IPS-20b (cell line): ENCODE measurements at regions not wholly inside any gene's neighbourhood (a gene's known extent, or its start where the extent isn't known, plus 50 kb on each side); places are given as distances from the start of the nearest gene placed in this dataset.
"Not testable (repeated sequence)": the region's sequence is repeated elsewhere in the genome, so short reads cannot be mapped to it uniquely, and the experiment has no call there.

Experiments used
- H3K27ac ChIP-seq: one replicate; pipeline ENCODE4 v1.5.1; 2013; ENCODE audit warnings: low read length
- H3K27me3 ChIP-seq: 2 replicates; pipeline ENCODE4 v1.6.1; 2013; ENCODE audit warnings: mild to moderate bottlenecking, low read length, inconsistent platforms; ENCODE audit not compliant: insufficient read depth
- H3K36me3 ChIP-seq: 2 replicates; pipeline ENCODE4 v1.6.1; 2013; ENCODE audit warnings: low read depth, mild to moderate bottlenecking, inconsistent platforms, low read length, moderate library complexity; ENCODE audit not compliant: insufficient read depth
- H3K4me1 ChIP-seq: 2 replicates; pipeline ENCODE4 v1.6.1; 2013; ENCODE audit warnings: mild to moderate bottlenecking, control low read depth, inconsistent platforms, low read length, moderate library complexity; ENCODE audit not compliant: insufficient read depth
- H3K4me3 ChIP-seq: 2 replicates; pipeline ENCODE4 v1.5.1; 2013; ENCODE audit warnings: mild to moderate bottlenecking, low read length, inconsistent platforms
- H3K9ac ChIP-seq: 2 replicates; pipeline ENCODE4 v1.6.1; 2013; ENCODE audit warnings: low read depth, mild to moderate bottlenecking, inconsistent platforms, low read length, moderate library complexity
- H3K9me3 ChIP-seq: 2 replicates; pipeline ENCODE4 v1.6.1; 2013; ENCODE audit warnings: mild to moderate bottlenecking, low read depth, low read length, inconsistent platforms; ENCODE audit not compliant: insufficient read depth

DNA sequence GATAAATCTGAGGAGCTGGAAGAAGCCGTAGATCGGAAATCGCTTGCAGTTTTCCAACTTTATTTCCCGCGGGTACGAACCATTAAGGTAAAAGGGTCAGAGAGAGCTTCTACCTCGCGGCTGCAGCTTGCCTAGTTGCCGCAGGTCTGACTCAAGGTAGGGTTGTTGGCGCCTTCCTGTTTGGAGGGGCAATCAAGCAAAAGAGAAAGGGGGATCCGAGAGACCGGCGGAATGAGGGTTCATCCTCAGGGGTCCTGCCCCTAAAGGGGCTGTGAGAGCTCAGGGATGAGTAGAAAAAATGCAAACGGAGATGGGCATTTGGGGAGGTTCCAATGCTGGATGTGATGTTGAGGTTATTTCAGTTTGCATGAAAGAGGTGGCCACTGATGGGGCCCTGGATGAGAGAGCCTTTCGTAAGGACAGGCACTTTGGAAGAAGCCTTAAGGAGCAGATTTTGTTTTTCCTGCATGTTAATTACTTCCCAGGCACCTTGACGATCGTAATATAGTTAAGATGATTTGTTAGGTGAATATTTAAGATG is 265.4 kb downstream of the CGGBP1 start:
- peak overlapping the region; percentile 73 for H3K4me3 ChIP-seq
- no peaks in the 10 kb centered on the region for H3K36me3 ChIP-seq
- H3K4me1 ChIP-seq = no peaks in the 10 kb centered on the region; the same call in 1 of the 2 replicates
- H3K9ac ChIP-seq = peak overlapping the region; percentile 60; the same call in 1 of the 2 replicates
- no peak overlapping the region for H3K27ac ChIP-seq
- no peaks in the 10 kb centered on the region for H3K9me3 ChIP-seq
- H3K27me3 ChIP-seq = peaks cover 35% of the 10 kb centered on the region

DNA sequence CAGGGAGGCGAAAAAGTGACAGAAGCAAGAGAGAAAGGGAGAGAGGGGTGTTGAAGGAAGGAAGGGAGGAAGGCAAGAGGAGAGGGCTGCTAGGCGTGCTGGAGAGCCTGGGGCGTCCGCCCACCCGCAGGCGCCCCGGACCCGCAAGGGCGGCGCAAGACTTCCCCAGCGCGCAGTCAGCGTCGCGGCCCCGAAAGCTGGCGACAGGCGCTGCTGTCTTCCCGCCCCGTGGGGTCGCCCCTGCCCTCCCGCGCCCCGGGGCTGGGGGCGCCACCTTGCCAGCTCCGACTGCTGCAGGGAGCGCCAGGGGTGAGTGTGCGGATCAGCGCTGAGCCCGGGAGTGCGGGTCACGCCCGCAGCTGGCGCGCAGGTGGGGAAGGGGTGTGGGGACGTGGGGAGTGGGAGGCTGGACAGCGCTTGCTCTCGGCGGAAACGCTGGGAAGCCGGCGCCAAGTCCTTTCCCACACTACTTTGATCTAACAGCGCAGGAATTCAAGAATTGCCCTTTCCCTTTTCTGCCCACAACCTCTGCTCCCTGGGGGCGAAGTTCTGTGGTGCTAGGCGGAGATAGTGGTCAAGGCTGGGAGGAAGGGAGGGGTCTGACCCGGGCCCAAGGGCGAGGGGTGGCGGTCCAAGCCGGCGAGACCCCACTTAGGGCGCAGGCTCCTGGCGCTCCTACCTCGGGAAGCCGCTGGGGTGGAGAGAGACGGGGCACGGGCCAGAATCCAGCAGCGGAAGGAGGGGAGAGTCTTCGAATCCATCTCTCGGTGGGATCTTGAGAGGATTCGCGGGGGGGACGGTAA is 266.1 kb downstream of the CGGBP1 start, which contains the start of gene HTR1F:
HTR1F (plus strand) TSS at position 173 of the 803 bp plus-strand sequence.
- Histone ChIP-seq H3K9me3 (no peaks in the 10 kb centered on the region), H3K27ac (no peak within 1 kb of the TSS), H3K27me3 (peaks cover 35% of the 10 kb centered on the region), H3K4me1 (no peaks in the 10 kb centered on the region; the same call in 1 of the 2 replicates), H3K4me3 (peak within 1 kb of the TSS; percentile 73), H3K9ac (peak within 1 kb of the TSS; percentile 60; the same call in 1 of the 2 replicates), H3K36me3 (no peaks in the 10 kb centered on the region)

DNA sequence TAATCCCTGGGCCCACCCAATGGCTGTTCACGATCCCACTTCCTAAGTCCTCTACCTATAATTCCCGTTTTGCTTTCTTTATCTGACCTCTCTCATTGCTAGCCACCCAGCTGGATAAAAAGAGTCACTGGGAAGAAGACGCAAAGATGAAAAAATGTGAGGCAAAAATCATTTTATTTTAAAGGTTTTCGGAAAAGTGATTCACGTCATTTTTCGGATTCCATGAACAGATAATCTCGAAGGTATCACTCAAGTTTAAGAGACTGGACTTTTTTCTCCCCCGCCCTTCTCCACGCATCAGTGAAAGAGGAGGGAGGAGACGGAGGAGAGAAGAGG is 266.6 kb downstream of the CGGBP1 start:
- H3K27me3 ChIP-seq = peaks cover 35% of the 10 kb centered on the region
- no peaks in the 10 kb centered on the region; the same call in 1 of the 2 replicates for H3K4me1 ChIP-seq
- H3K4me3 ChIP-seq = peak overlapping the region; percentile 73
- no peaks in the 10 kb centered on the region for H3K9me3 ChIP-seq
- H3K27ac ChIP-seq = no peak overlapping the region
- H3K36me3 ChIP-seq = no peaks in the 10 kb centered on the region
- peak overlapping the region; percentile 60; the same call in 1 of the 2 replicates for H3K9ac ChIP-seq

DNA sequence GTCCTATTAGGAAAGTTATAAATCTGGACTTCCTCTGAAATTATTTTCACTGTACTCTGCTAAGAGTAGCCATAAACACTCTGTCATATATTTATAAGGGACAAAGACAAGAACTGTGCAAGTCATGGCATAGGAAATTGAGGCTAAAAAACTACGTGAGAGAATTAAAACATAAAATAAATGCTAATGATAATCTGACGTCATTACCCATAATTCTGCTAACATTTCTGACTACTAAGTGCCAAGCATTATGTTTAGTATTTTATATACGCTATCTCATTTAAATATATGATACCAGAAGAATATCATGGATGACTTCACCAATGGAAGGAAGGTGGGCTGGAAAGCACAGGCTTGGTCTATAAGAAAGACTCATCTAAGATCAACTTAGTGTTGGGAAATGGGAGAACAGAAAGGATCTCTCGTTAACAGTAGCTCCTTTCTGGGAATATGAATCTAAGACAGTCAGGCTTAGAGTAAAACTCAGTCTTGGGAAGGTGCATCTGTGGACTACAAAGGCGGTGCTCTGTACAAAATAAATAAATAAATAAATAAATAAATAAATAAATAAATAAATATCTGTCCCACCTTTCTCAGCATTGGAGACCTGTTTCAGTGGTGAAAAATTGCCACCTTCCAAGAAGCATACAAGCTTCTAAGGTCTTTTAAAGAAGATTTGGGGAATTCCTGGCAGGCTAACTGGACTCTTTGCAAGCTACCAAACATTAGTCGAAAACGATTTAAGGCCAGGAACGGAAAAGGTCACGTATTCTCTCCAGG is 267.4 kb downstream of the CGGBP1 start:
- H3K4me3 ChIP-seq = 0 out of 2 replicates have a peak overlapping the region, but pooled peaks have one; percentile 73
- no peak overlapping the region for H3K9ac ChIP-seq
- H3K27me3 ChIP-seq = peaks cover 35% of the 10 kb centered on the region
- no peaks in the 10 kb centered on the region for H3K36me3 ChIP-seq
- H3K27ac ChIP-seq = no peak overlapping the region
- H3K9me3 ChIP-seq = no peaks in the 10 kb centered on the region
- no peaks in the 10 kb centered on the region; the same call in 1 of the 2 replicates for H3K4me1 ChIP-seq

DNA sequence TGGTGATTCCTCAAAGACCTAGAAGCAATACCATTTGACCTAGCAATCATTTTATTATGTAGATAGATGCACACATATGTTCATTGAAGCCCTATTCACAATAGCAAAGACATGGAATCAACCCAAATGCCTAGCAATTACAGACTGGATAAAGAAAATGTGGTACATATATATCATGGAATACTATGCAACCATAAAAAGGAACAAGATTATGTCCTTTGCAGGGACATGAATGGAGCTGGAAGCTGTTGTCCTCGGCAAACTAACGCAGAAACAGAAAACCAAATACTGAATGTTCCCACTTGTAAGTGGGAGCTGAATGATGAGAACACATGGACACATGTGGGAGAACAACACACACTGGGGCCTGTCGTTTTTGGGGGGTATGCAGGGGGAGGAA is 269.8 kb downstream of the CGGBP1 start:
- not testable (repeated sequence) for H3K9me3 ChIP-seq, H3K4me3 ChIP-seq, H3K27ac ChIP-seq, H3K9ac ChIP-seq, H3K4me1 ChIP-seq, H3K36me3 ChIP-seq
- H3K27me3 ChIP-seq = peaks cover 29% of the 10 kb centered on the region

DNA sequence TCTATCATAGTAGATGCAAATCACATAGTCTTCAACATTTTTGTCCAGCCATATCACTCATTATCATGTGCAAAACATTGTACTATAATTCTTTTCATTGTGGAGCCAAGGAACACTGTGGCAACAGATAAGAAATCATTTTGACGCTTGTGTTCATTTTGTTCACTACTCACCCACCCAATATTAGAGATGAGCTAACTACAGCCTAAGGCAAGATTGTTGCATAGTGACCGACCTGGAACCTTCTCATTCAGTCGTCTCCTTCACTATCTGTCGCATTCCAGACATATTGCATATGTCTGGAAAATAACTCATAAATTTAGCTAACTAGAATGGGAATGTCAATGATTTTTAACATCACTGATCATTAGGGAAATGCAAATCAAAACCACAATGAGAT is 270.3 kb downstream of the CGGBP1 start:
- Histone ChIP-seq H3K36me3 (no peaks in the 10 kb centered on the region), H3K9me3 (no peaks in the 10 kb centered on the region), H3K27me3 (peaks cover 24% of the 10 kb centered on the region), H3K9ac (no peak overlapping the region), H3K4me1 (no peaks in the 10 kb centered on the region; the same call in 1 of the 2 replicates), H3K27ac (no peak overlapping the region), H3K4me3 (no peak overlapping the region)

DNA sequence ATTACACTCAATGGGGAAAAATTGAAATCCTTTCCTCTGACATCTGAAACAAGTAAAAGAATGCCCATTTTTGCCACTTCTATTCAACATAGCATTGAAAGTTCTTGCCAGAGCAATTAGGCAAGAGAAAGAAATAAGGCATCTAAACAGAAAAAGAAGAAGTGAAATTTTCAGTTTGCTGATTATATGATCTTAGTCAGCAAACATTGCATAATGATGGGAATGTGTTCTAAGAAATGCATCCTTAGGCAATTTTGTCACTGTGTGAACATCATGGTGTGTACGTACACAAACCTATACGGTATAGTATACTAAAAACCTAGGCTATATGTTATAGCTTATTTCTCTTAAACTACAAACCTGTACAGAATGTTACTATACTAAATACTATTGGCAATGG is 278.0 kb downstream of the CGGBP1 start:
- Histone ChIP-seq H3K4me3 (no peak overlapping the region), H3K27me3 (no peaks in the 10 kb centered on the region), H3K9ac (no peak overlapping the region), H3K9me3 (no peaks in the 10 kb centered on the region), H3K36me3 (no peaks in the 10 kb centered on the region), H3K27ac (no peak overlapping the region), H3K4me1 (no peaks in the 10 kb centered on the region)

DNA sequence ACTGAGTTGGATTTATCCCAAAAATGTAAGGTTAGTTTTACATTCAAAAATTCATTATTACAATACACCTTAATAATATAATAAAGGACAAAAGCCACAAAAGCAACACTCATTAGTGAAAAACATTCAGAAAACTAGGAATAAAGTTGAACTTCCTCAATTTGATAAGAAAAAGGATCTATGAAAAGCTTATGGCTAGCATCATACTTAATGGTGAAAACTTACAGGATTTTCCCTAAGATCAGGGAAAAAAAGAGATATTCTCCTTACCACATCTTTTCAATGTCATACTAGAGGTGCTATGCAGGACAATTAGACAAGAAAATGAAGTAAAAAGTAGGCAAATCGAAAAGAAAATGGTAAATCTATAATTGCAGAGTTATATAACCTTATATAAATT is 279.9 kb downstream of the CGGBP1 start:
- Histone ChIP-seq H3K27me3 (no peaks in the 10 kb centered on the region), H3K9ac (no peak overlapping the region)

DNA sequence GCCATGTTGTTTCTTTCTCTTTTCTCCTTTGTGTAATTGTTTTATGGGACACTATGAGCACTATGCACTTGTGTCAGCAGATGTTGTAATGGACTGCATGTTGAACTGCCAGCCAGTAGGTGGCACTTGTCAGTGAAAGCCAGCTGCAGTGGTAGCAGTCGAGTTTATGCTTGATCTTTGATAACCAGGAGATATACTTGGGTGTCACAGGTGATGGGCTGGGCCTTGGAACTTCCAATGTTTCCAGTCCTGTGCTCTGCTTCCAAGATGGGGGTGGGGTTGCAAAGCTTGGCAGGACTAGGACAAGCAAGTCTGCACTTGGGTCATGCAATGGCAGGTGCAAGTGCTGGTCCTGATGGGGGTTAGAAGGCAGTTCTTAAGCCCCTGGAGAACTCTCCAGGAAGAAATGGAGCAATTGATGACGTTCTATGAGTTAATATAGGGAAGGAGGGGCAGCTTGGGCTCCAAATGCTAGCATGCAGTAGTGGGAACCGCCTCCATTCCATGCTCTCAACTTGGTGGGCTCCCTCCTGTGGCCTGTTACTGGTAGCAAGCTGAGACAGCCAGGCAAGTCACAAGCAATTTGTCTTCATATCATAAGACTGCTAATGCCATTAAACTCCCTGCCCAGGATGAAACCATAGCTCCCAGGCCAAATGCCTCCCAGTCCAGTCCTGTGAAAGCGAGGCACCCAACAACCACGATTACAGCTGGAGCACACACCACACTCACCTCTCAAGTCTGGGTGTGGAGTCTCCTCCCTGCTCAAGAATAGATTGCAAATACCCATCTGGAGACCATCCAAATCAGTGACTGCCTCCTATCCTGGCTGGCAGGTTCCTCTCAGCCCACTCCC is 287.2 kb downstream of the CGGBP1 start:
- Histone ChIP-seq H3K27ac (no peak overlapping the region), H3K4me1 (no peaks in the 10 kb centered on the region), H3K9me3 (no peaks in the 10 kb centered on the region), H3K36me3 (no peaks in the 10 kb centered on the region), H3K9ac (no peak overlapping the region), H3K27me3 (no peaks in the 10 kb centered on the region), H3K4me3 (no peak overlapping the region)

More for the DNA sequence above, 279.9 kb downstream of the CGGBP1 start:
- H3K27ac ChIP-seq = no peak overlapping the region
- H3K36me3 ChIP-seq = no peaks in the 10 kb centered on the region
- no peaks in the 10 kb centered on the region for H3K4me1 ChIP-seq
- H3K4me3 ChIP-seq = no peak overlapping the region
- no peaks in the 10 kb centered on the region for H3K9me3 ChIP-seq

DNA sequence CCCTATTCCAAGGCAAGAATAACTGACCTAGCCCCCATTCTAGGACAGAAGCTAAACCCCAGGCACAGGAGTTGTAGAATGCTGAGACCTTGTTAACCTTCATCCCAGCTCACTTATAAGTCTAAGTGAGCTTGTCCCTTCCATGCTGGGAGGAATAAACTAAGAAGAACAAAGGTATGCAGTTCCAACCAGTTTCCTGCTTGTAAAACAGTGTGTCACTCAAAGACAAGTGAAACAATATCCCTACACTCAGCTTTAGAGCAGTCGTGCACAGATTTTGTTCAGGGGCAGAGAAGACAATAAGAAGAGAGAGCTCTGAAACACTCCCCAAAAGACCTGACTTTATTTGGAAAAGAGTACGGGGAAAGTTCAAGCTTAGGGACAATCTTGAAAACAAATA is 292.1 kb downstream of the CGGBP1 start:
- H3K9me3 ChIP-seq = no peaks in the 10 kb centered on the region
- H3K9ac ChIP-seq = no peak overlapping the region
- no peaks in the 10 kb centered on the region for H3K27me3 ChIP-seq
- no peak overlapping the region for H3K27ac ChIP-seq
- H3K36me3 ChIP-seq = no peaks in the 10 kb centered on the region
- H3K4me3 ChIP-seq = no peak overlapping the region
- no peaks in the 10 kb centered on the region; the same call in 1 of the 2 replicates for H3K4me1 ChIP-seq

DNA sequence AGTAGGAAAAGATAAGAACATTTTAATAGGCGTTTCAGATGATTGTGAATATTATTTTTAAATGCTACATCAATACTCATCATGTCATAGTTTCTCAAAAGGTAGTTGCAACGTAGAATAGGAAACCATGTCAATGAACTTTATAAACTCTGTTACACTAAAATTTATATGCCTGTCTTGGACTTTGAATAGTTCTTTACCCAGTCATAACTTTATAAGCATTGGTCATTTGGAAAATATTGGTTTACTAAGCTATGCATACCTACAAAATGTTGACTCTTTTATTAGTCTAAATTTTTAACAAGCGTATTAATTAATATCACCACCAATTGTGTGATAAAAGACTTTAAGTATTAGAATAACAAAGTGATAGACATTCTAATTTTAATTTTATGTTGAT is 293.5 kb downstream of the CGGBP1 start:
- Histone ChIP-seq H3K9me3 (no peaks in the 10 kb centered on the region), H3K36me3 (no peaks in the 10 kb centered on the region), H3K4me3 (no peak overlapping the region), H3K27ac (no peak overlapping the region), H3K27me3 (no peaks in the 10 kb centered on the region), H3K4me1 (no peaks in the 10 kb centered on the region; the same call in 1 of the 2 replicates), H3K9ac (no peak overlapping the region)
